Panc1 (cell line): ENCODE measurements at regions not wholly inside any gene's neighbourhood (a gene's known extent, or its start where the extent isn't known, plus 50 kb on each side); places are given as distances from the start of the nearest gene placed in this dataset.

ENCODE experiments used
- POLR2AphosphoS5 ChIP-seq: IDR thresholded peaks from 2 replicates; pipeline ENCODE4 v1.6.1; 2012; ENCODE audit warnings: mild to moderate bottlenecking, low read depth, low read length, moderate library complexity
- REST ChIP-seq, 2 experiments: IDR thresholded peaks; 2 replicates each; pipeline ENCODE4 v1.6.1; 2011 to 2012; ENCODE audit warnings: low read depth in 2 of 2, control low read depth in 1 of 2, low read length in 1 of 2, mild to moderate bottlenecking in 1 of 2, moderate library complexity in 1 of 2; ENCODE audit not compliant: insufficient read depth in 1 of 2
- SIN3A ChIP-seq: IDR thresholded peaks from 2 replicates; pipeline ENCODE4 v1.6.1; 2012; ENCODE audit warnings: low read depth, mild to moderate bottlenecking, low read length, moderate library complexity, borderline replicate concordance; ENCODE audit not compliant: insufficient read depth
- TCF7L2 ChIP-seq: IDR thresholded peaks from 2 replicates; pipeline ENCODE4 v1.6.1; 2011; ENCODE audit warnings: mild to moderate bottlenecking, low read depth, low read length, inconsistent platforms
- TF ChIP-seq, protein P1 (sequence below): fragments of 450-650 bp; IDR thresholded peaks from 2 replicates; pipeline ENCODE4 v1.5.1; 2017; ENCODE audit warnings: mild to moderate bottlenecking

DNA sequence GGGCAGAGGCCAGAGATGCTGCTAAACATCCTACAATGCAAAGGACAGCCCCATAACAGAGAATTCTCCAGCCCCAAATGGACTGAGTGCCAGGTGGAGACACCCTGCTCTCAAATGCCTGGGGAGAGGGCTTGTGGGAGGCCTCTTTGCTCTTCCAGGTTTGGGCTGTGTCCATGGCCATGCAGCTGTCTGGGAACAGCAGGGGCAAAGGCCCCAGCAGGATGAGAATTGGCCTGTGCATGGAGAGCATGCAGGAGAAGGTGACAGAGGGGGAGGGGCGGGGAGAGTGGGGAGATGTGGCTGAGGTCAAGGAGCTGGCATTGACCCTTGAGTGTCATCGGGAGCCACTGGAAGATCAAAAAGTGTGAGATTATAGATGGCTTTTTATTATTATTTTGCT is 111.5 kb upstream of the ERCC6L2 start:
- TF ChIP-seq, protein P1, sequence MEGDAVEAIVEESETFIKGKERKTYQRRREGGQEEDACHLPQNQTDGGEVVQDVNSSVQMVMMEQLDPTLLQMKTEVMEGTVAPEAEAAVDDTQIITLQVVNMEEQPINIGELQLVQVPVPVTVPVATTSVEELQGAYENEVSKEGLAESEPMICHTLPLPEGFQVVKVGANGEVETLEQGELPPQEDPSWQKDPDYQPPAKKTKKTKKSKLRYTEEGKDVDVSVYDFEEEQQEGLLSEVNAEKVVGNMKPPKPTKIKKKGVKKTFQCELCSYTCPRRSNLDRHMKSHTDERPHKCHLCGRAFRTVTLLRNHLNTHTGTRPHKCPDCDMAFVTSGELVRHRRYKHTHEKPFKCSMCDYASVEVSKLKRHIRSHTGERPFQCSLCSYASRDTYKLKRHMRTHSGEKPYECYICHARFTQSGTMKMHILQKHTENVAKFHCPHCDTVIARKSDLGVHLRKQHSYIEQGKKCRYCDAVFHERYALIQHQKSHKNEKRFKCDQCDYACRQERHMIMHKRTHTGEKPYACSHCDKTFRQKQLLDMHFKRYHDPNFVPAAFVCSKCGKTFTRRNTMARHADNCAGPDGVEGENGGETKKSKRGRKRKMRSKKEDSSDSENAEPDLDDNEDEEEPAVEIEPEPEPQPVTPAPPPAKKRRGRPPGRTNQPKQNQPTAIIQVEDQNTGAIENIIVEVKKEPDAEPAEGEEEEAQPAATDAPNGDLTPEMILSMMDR, result no peak
- TF ChIP-seq TCF7L2 (no peak), POLR2AphosphoS5 (no peak), SIN3A (no peak), REST (IDR thresholded peaks at IDR 0.05; ENCODE audit: insufficient read depth in 1 of 2, low read depth in 2 of 2, low read length in 1 of 2) (no peak)
